A549 (cell line): ENCODE measurements at regions not wholly inside any gene's neighbourhood (a gene's known extent, or its start where the extent isn't known, plus 50 kb on each side); places are given as distances from the start of the nearest gene placed in this dataset.

Experiments
- CTCF ChIP-seq: fragments of >200 bp; sonication (Bioruptor Twin); formaldehyde crosslinking; IDR thresholded peaks from 3 replicates; pipeline ENCODE4 v1.5.1; 2016
- EP300 ChIP-seq, 2 experiments: fragments of >200 bp; sonication (Bioruptor Twin); formaldehyde crosslinking; IDR thresholded peaks; 2 replicates in 1 of 2; 3 replicates in 1 of 2; pipeline ENCODE4 v1.6.1; 2016 to 2017
- POLR2A ChIP-seq: IDR thresholded peaks from 2 replicates; pipeline ENCODE4 v1.6.1; 2012; ENCODE audit warnings: mild to moderate bottlenecking, low read length
- RAD21 ChIP-seq, 2 experiments: fragments of >200 bp in 1 of 2; sonication (Bioruptor Twin) in 1 of 2; formaldehyde crosslinking in 1 of 2; IDR thresholded peaks in 1 of 2; conservative IDR thresholded peaks in 1 of 2; 2 replicates in 1 of 2; 3 replicates in 1 of 2; pipeline ENCODE4 v1.6.1; 2012 to 2018; ENCODE audit warnings: inconsistent platforms in 1 of 2
- RARB ChIP-seq: fragments of 250-450 bp; sonication (Bioruptor Pico); IDR thresholded peaks from 2 replicates; pipeline ENCODE4 v1.8.0; 2021; ENCODE audit warnings: mild to moderate bottlenecking, moderate library complexity
- RCOR1 ChIP-seq: fragments of 150-350 bp; IDR thresholded peaks from 2 replicates; pipeline ENCODE4 v1.6.1; 2014; ENCODE audit warnings: antibody characterized with exemption, low read length, low read depth
- USF2 ChIP-seq: fragments of 450-650 bp; IDR thresholded peaks from 2 replicates; pipeline ENCODE4 v1.6.1; 2014; ENCODE audit warnings: antibody characterized with exemption

- TF ChIP-seq CTCF (no peak), RCOR1 (no peak), RARB (CRISPR knock-in tag) (no peak), EP300 (IDR thresholded peaks at IDR 0.05) (no peak), USF2 (no peak), POLR2A (no peak), RAD21 (conservative IDR thresholded peaks at IDR 0.05 in 1 of 2, IDR thresholded peaks at IDR 0.05 in 1 of 2) (no peak)
Measured at GRCh38 chr10:24104895-24105294, 104.0 kb upstream of the KIAA1217 start.
